NCI-H146 (cell line): ENCODE measurements at regions not wholly inside any gene's neighbourhood (a gene's known extent, or its start where the extent isn't known, plus 50 kb on each side); places are given as distances from the start of the nearest gene placed in this dataset.
"Not testable (repeated sequence)": the region's sequence is repeated elsewhere in the genome, so short reads cannot be mapped to it uniquely, and the experiment has no call there.

Source experiments
- DNase-seq: peaks from one replicate; lab custom pipeline; 2025; lab: John Stamatoyannopoulos, UW

GRCh38 chr2:67096886-67097285, 300.2 kb upstream of the ETAA1 start:
- DNase-seq: no peak

GRCh38 chr2:67103157-67103556, 294.0 kb upstream of the ETAA1 start:
- DNase-seq: no peak

GRCh38 chr2:67108231-67108630, 288.9 kb upstream of the ETAA1 start:
- DNase-seq: peak; percentile 93

- DNase-seq: no peak
These were observed 272.6 kb upstream of the ETAA1 start for GRCh38 chr2:67124531-67124930.

GRCh38 chr2:67130531-67131256, 266.4 kb upstream of the ETAA1 start:
- DNase-seq: no peak

- DNase-seq: no peak
These were observed 265.9 kb upstream of the ETAA1 start for GRCh38 chr2:67131257-67131609.

GRCh38 chr2:67132441-67132940, 264.6 kb upstream of the ETAA1 start:
- not testable (repeated sequence) for DNase-seq

- DNase-seq: peak; percentile 59
These were observed 261.9 kb upstream of the ETAA1 start for GRCh38 chr2:67135208-67135607.

- peak; percentile 89 for DNase-seq
These were observed 259.4 kb upstream of the ETAA1 start for GRCh38 chr2:67137699-67138098.

- no peak for DNase-seq
These were observed 255.1 kb upstream of the ETAA1 start for GRCh38 chr2:67142071-67142470.

GRCh38 chr2:67142741-67143140, 254.4 kb upstream of the ETAA1 start:
- DNase-seq: no peak

- no peak for DNase-seq
These were observed 251.3 kb upstream of the ETAA1 start for GRCh38 chr2:67145851-67146250.

GRCh38 chr2:67156796-67157195, 240.3 kb upstream of the ETAA1 start:
- no peak for DNase-seq

- DNase-seq: no peak
These were observed 238.4 kb upstream of the ETAA1 start for GRCh38 chr2:67158718-67159117.

GRCh38 chr2:67159929-67160328, 237.2 kb upstream of the ETAA1 start:
- no peak for DNase-seq

- DNase-seq: peak; percentile 22
These were observed 232.2 kb upstream of the ETAA1 start for GRCh38 chr2:67164771-67165522.

GRCh38 chr2:67165523-67165990, 231.6 kb upstream of the ETAA1 start:
- DNase-seq: peak; percentile 4

GRCh38 chr2:67166511-67166910, 230.6 kb upstream of the ETAA1 start:
- DNase-seq: not testable (repeated sequence)

GRCh38 chr2:67169417-67170140, 227.6 kb upstream of the ETAA1 start:
- DNase-seq: no peak

GRCh38 chr2:67179526-67179925, 217.6 kb upstream of the ETAA1 start:
- DNase-seq: no peak

GRCh38 chr2:67180841-67181240, 216.3 kb upstream of the ETAA1 start:
- DNase-seq: no peak

GRCh38 chr2:67182884-67183283, 214.2 kb upstream of the ETAA1 start:
- DNase-seq: no peak

GRCh38 chr2:67186326-67186725, 210.8 kb upstream of the ETAA1 start:
- no peak for DNase-seq
